Fibroblast of the aortic adventitia (primary cell): ENCODE measurements at regions not wholly inside any gene's neighbourhood (a gene's known extent, or its start where the extent isn't known, plus 50 kb on each side); places are given as distances from the start of the nearest gene placed in this dataset.
A peak's percentile ranks its signal among the peaks of the same experiment; 100 is the strongest.

ENCODE experiments used
- DNase-seq: peaks from one replicate; pipeline ENCODE4 v3.0.0-alpha.2; 2010; ENCODE audit warnings: low read depth
- H3K4me3 ChIP-seq: 2 replicates; pipeline ENCODE4 v1.5.1; 2011; ENCODE audit warnings: low read depth, mild to moderate bottlenecking, control low read depth, low read length, moderate library complexity
- CTCF ChIP-seq: IDR thresholded peaks from 2 replicates; pipeline ENCODE4 v1.5.1; 2011; ENCODE audit warnings: mild to moderate bottlenecking, low read length, control low read depth, inconsistent platforms; ENCODE audit not compliant: insufficient read depth

DNA sequence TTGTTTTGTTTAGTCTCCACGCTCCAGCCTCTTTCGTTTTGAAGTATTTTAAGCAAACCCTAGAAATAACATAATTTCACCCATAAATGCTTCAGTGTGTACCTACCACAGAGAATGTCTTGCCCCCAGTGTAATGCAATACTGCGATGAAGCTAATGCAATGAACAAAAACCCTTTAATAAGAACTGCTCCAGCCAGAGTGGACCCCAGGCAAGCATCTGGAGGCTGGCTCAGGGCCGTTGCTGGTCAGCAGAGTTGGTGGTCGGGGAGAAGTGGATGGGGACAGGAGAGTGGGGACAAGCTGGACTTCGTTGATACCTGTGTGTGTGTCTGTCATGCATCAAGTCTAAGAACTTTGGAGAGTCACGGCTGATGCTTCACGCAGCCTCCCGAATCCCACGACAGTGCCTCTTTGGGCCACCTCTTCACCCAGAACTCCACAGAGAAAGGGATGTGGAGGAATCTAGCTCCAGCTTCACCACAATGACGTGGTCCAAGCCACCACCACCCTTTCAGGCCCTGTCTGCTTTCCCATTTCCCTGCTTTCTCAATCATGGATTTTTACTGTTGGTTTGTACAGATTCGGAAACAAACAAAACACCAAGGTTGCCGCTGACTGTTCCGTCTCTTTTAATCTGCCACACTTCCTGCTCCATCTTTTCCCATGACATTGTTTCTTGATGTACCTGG, 108.6 kb upstream of the ERRFI1 start:
- TF ChIP-seq CTCF = no peak
- DNase-seq = peak; percentile 53
- peak overlapping the region; percentile 4 for H3K4me3 ChIP-seq

DNA sequence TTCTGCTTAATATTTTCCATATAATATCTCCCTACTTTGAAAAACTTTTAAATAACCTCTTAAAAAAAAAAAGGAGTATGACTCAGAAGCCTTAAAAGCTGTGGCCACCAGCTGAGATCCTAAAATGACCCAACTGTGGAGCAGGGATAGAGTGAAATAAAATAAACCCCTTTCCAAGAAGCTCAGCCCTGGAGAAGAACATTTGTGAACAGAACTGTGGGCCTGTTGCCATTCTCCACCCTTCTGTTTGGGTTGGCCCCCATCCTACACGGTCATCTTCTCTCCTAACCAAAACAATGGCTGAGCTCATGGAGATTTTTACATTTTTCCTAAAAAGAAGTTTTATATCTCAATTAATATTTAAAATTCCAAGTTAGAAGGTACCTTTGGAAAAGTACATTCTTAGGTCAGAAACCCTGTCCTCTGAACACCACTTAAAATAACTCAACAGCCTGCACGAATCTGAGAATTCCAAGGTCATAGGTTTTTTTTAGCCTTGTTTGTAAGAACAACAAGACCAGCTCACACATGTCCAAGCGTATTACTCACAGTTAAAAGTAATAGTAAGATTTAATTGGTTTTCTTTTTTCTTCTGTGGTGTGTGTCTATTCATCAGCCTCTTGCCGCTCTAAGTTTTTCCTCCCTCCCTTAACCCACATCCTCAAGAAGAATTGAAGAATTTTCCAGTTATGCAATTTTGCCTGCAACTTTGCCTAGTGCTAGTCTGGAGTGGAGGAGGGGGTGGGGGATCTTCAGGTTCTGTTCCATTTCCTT, 107.7 kb upstream of the ERRFI1 start:
- peak; percentile 97 for DNase-seq
- peak overlapping the region; percentile 32 for H3K4me3 ChIP-seq
- TF ChIP-seq CTCF = no peak

GRCh38 chr1:8133190-8133589, 107.1 kb upstream of the ERRFI1 start:
- H3K4me3 ChIP-seq = no peak overlapping the region
- no peak for DNase-seq

GRCh38 chr1:8127171-8127641, 101.1 kb upstream of the ERRFI1 start:
- DNase-seq = no peak
- TF ChIP-seq CTCF = no peak
- no peak overlapping the region for H3K4me3 ChIP-seq

More at GRCh38 chr1:8133190-8133589, 107.1 kb upstream of the ERRFI1 start:
- TF ChIP-seq CTCF = no peak

DNA sequence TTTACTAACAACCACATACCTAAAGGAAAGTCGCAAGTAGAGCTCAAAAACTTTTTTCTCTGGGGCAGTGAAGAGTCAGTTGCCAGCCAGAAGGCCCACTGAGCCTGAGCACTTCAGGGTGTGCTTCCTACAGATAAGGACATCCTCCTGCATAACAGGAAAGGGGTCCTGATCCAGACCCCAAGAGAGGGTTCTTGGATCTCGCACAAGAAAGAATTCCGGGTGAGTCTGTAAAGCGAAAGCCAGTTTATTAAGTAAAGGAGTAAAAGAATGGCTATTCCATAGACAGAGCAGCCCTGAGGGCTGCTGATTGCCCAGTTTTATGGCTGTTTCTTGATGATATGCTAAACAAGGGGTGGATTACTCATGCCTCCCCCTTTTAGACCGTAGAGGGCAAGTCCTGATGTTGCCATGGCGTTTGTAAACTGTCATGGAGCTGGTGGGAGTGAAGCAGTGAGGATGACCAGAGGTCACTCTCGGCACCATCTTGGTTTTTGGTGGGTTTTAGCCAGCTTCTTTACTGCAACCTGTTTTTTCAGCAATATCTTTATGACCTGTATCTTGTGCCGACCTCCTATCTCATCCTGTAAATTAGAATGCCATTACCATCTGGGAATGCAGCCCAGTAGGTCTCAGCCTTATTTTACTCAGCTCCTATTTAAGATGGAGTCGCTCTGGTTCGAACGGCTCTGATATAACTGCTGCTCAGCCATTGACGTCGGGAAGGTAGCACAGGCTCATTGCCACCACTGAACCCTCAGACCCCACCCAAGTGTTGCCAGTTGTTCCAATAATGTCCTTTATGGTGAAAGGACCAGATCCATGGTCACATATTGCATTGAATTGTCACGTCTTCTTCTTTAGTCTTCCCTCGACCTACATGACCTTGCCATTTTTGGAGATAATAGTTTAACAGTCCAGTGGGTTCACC, 96.6 kb upstream of the ERRFI1 start:
- no peak overlapping the region for H3K4me3 ChIP-seq
- no peak for TF ChIP-seq CTCF
- no peak for DNase-seq

GRCh38 chr1:8122160-8122476, 96.0 kb upstream of the ERRFI1 start:
- TF ChIP-seq CTCF = no peak
- no peak for DNase-seq
- H3K4me3 ChIP-seq = no peak overlapping the region
